HepG2 (cell line): ENCODE measurements at regions not wholly inside any gene's neighbourhood (a gene's known extent, or its start where the extent isn't known, plus 50 kb on each side); places are given as distances from the start of the nearest gene placed in this dataset.
"Not testable (repeated sequence)": the region's sequence is repeated elsewhere in the genome, so short reads cannot be mapped to it uniquely, and the experiment has no call there.

Experiments
- ATAC-seq: fragments of 200-7000 bp; cut with Tn5 transposase; 3 replicates; pipeline ENCODE4 v1.9.1; 2020; ENCODE audit warnings: mild to moderate bottlenecking, moderate library complexity
- BruUV-seq: library from RNA; stranded (reverse); fragments of 400-500 nt; replicated peaks from 2 replicates; lab custom pipeline; 2021; lab: Mats Ljungman, UMichigan
- CTCF ChIA-PET: fragments of 300-600 bp; formaldehyde crosslinking; extraction: SDS; loops from one replicate; lab custom pipeline; 2021; ENCODE audit warnings: low total read pairs, inconsistent platforms, low intra/inter-chr PET ratio; lab: Yijun Ruan, JAX
- POLR2A ChIA-PET: fragments of 350-600 bp; sonication (Branson Sonifier 250); formaldehyde crosslinking; loops from one replicate; lab custom pipeline; 2020; ENCODE audit warnings: antibody characterized with exemption, inconsistent platforms; lab: Yijun Ruan, JAX
- DNase-seq: peaks from one replicate; pipeline ENCODE4 v3.0.0-alpha.2; 2015; ENCODE audit warnings: low spot score
- FAIRE-seq: peaks from 3 replicates; lab custom pipeline; 2011; peaks lifted over from hg19 to GRCh38; lab: Jason Lieb, UNC
- H2AFZ ChIP-seq: one replicate; pipeline ENCODE4 v1.6.1; 2011; ENCODE audit warnings: low read length, inconsistent platforms
- H3K27ac ChIP-seq: fragments of 300-600 bp; 3 replicates; pipeline ENCODE4 v1.8.0; 2011; ENCODE audit warnings: mixed run types, mild to moderate bottlenecking, mixed read lengths, low read length, inconsistent platforms; ENCODE audit not compliant: insufficient read depth; ENCODE audit errors: extremely low read length
- H3K27me3 ChIP-seq, 2 experiments: fragments of 200-600 bp in 1 of 2; 2 replicates in 1 of 2; 3 replicates in 1 of 2; pipeline versions ENCODE4 v1.6.0 to v1.8.0; 2011; ENCODE audit warnings: low read length in 2 of 2, mild to moderate bottlenecking in 2 of 2, moderate library complexity in 2 of 2, inconsistent platforms in 1 of 2; ENCODE audit not compliant: insufficient read depth in 2 of 2, control insufficient read depth in 1 of 2
- H3K36me3 ChIP-seq, 2 experiments: fragments of 200-600 bp in 1 of 2; replicated peaks in 1 of 2; 2 replicates in 1 of 2; 3 replicates in 1 of 2; pipeline versions ENCODE4 v1.5.1 to v1.8.0; 2011; ENCODE audit warnings: low read length in 2 of 2, inconsistent platforms in 1 of 2; ENCODE audit not compliant: insufficient read depth in 2 of 2, control insufficient read depth in 1 of 2
- H3K4me1 ChIP-seq: 2 replicates; pipeline ENCODE4 v1.5.1; 2012; ENCODE audit warnings: low read length, inconsistent platforms; ENCODE audit not compliant: insufficient read depth
- H3K4me2 ChIP-seq: 2 replicates; pipeline ENCODE4 v1.6.0; 2011; ENCODE audit warnings: low read depth, low read length, inconsistent platforms
- H3K4me3 ChIP-seq, 3 experiments: fragments of 200-600 bp in 1 of 3; sonication (generic), shearing (Covaris generic) in 1 of 3; replicated peaks in 1 of 3; 2 replicates each; pipeline ENCODE4 v1.5.1; 2011 to 2016; ENCODE audit warnings: low read length in 3 of 3, inconsistent platforms in 2 of 3, low read depth in 2 of 3, mild to moderate bottlenecking in 2 of 3, control low read depth in 1 of 3, mixed read lengths in 1 of 3; ENCODE audit not compliant: insufficient read depth in 1 of 3
- H3K79me2 ChIP-seq: one replicate; pipeline ENCODE4 v1.6.1; 2011; ENCODE audit warnings: low read length, inconsistent platforms; ENCODE audit not compliant: insufficient read depth
- H3K9ac ChIP-seq: 2 replicates; pipeline ENCODE4 v1.6.0; 2011; ENCODE audit warnings: mild to moderate bottlenecking, low read depth, low read length, inconsistent platforms; ENCODE audit not compliant: insufficient read depth
- H3K9me3 ChIP-seq: 2 replicates; pipeline ENCODE4 v1.5.1; 2012; ENCODE audit warnings: mild to moderate bottlenecking, low read length
- H4K20me1 ChIP-seq: 2 replicates; pipeline ENCODE4 v1.6.0; 2011; ENCODE audit warnings: inconsistent platforms, mild to moderate bottlenecking, low read length, moderate library complexity; ENCODE audit not compliant: insufficient read depth
- AGO1 ChIP-seq: fragments of 200-400 bp; formaldehyde crosslinking; IDR thresholded peaks from 2 replicates; pipeline ENCODE4 v1.6.1; 2017; ENCODE audit warnings: mild to moderate bottlenecking, low read depth, low read length, moderate library complexity; ENCODE audit not compliant: poor library complexity, severe bottlenecking
- ARID2 ChIP-seq: sonication (generic); formaldehyde crosslinking; IDR thresholded peaks from 2 replicates; pipeline ENCODE4 v1.8.1; 2022; ENCODE audit warnings: mild to moderate bottlenecking, missing genetic modification reagents, borderline replicate concordance
- GTF3A ChIP-seq: sonication (generic); formaldehyde crosslinking; conservative IDR thresholded peaks from 2 replicates; pipeline ENCODE4 v1.4.0; 2020; ENCODE audit warnings: mild to moderate bottlenecking, missing genetic modification reagents
- JDP2 ChIP-seq: sonication (generic); formaldehyde crosslinking; IDR thresholded peaks from 2 replicates; pipeline ENCODE4 v1.8.1; 2022; ENCODE audit warnings: missing genetic modification reagents, borderline replicate concordance
- MAFG ChIP-seq: sonication (generic); formaldehyde crosslinking; IDR thresholded peaks from 2 replicates; pipeline ENCODE4 v1.5.1; 2020; ENCODE audit warnings: mild to moderate bottlenecking, missing genetic modification reagents
- NAIF1 ChIP-seq: sonication (generic); formaldehyde crosslinking; IDR thresholded peaks from 2 replicates; pipeline ENCODE4 v1.5.0; 2020; ENCODE audit warnings: mild to moderate bottlenecking, missing genetic modification reagents, borderline replicate concordance
- PITX1 ChIP-seq: sonication (generic); formaldehyde crosslinking; IDR thresholded peaks from 2 replicates; pipeline ENCODE4 v1.5.1; 2020; ENCODE audit warnings: mild to moderate bottlenecking, missing genetic modification reagents
- POLR2G ChIP-seq: fragments of 200-400 bp; formaldehyde crosslinking; IDR thresholded peaks from 2 replicates; pipeline ENCODE4 v1.6.1; 2018; ENCODE audit warnings: mild to moderate bottlenecking, low read depth, low read length, moderate library complexity
- RNF2 ChIP-seq: fragments of 450-650 bp; conservative IDR thresholded peaks from 2 replicates; pipeline ENCODE4 v1.6.1; 2016; ENCODE audit warnings: low read depth
- ZBTB20 ChIP-seq: sonication (generic); formaldehyde crosslinking; IDR thresholded peaks from 2 replicates; pipeline ENCODE4 v1.8.1; 2023; ENCODE audit warnings: missing genetic modification reagents, low read depth, mild to moderate bottlenecking, borderline replicate concordance
- ZFAT ChIP-seq: sonication (generic); formaldehyde crosslinking; conservative IDR thresholded peaks from 2 replicates; pipeline ENCODE4 v1.8.1; 2023; ENCODE audit warnings: missing genetic modification reagents, inconsistent platforms
- ZNF274 ChIP-seq: sonication (generic); formaldehyde crosslinking; IDR thresholded peaks from 2 replicates; pipeline ENCODE4 v1.5.1; 2020; ENCODE audit warnings: mild to moderate bottlenecking, missing genetic modification reagents
- ZNF747 ChIP-seq: sonication (generic); formaldehyde crosslinking; IDR thresholded peaks from 2 replicates; pipeline ENCODE4 v1.8.1; 2023; ENCODE audit warnings: missing genetic modification reagents, mild to moderate bottlenecking, borderline replicate concordance
- WGBS: methylation state at CpG from one replicate; pipeline ENCODE4 v1.1.6; 2017; ENCODE audit warnings: low lambda C conversion rate; 5-methylcytosine and 5-hydroxymethylcytosine counted together
- in situ Hi-C: cut with HindIII; loops from 2 replicates; pipeline ENCODE4 v1.10.0; 2017; ENCODE audit warnings: low pct_unique_long_range_greater_than_20kb; ENCODE audit not compliant: extremely low pct_ligation_motif_present
- intact Hi-C: fragments of 100-400 bp; cut with micrococcal nuclease; formaldehyde crosslinking; loops from one replicate; pipeline ENCODE4 v1.10.0; 2022; ENCODE audit not compliant: unreplicated experiment
- TF ChIP-seq, protein P1 (sequence below): sonication (generic); formaldehyde crosslinking; IDR thresholded peaks from 2 replicates; pipeline ENCODE4 v1.8.1; 2023; ENCODE audit warnings: mild to moderate bottlenecking, missing genetic modification reagents, borderline replicate concordance
- TF ChIP-seq, protein P2 (sequence below): sonication (generic); formaldehyde crosslinking; IDR thresholded peaks from 2 replicates; pipeline ENCODE4 v1.8.1; 2023; ENCODE audit warnings: mild to moderate bottlenecking, missing genetic modification reagents
- TF ChIP-seq, protein P3 (sequence below): sonication (generic); formaldehyde crosslinking; conservative IDR thresholded peaks from 2 replicates; pipeline ENCODE4 v1.8.0; 2022; ENCODE audit warnings: mild to moderate bottlenecking, moderate library complexity, missing genetic modification reagents

DNA sequence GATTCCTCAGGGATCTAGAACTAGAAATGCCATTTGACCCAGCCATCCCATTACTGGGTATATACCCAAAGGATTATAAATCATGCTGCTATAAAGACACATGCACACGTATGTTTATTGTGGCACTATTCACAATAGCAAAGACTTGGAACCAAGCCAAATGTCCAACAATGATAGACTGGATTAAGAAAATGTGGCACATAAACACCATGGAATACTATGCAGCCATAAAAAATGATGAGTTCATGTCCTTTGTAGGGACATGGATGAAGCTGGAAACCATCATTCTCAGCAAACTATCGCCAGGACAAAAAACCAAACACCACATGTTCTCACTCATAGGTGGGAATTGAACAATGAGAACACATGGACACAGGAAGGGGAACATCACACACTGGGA lies 296.3 kb downstream of the DLEU7 start:
- H3K36me3 ChIP-seq, FAIRE-seq, CTCF ChIA-PET, ATAC-seq, BruUV-seq, H3K27me3 ChIP-seq, H3K9me3 ChIP-seq, H3K4me1 ChIP-seq, H4K20me1 ChIP-seq, H2AFZ ChIP-seq, intact Hi-C loops, H3K9ac ChIP-seq, DNase-seq, H3K27ac ChIP-seq, H3K4me3 ChIP-seq, H3K79me2 ChIP-seq, H3K4me2 ChIP-seq, POLR2A ChIA-PET: not testable (repeated sequence)
- in situ Hi-C loops: loop anchor here (25.0 kb wide), 1 partner anchor 560 kb away; the partner anchor contains the start of gene TRIM13
- WGBS: 97% methylated on average over 2 of the region's 2 CpGs

DNA sequence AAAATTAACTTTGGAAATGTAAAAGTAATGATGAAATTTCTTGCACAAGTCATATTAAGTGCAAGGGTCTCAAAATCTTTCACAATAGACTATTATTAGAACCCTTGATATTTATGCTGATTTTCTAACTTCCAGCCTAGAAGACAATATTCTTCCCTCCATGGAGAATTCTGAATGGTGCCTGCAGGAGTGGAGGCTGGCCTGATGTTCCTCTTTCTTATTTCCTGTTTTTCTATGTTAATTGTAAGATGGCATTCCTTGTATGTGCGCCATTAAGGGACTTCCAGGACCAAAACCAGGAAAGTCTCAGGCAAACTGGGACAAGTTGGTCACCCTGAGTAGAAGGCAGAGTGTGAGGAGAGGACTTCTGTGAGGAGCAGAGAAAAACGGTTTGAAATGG lies 294.9 kb downstream of the DLEU7 start:
- Histone ChIP-seq H3K27me3 (no peaks in the 10 kb centered on the region), H3K9ac (no peak overlapping the region), H3K4me2 (no peak overlapping the region), H3K9me3 (no peaks in the 10 kb centered on the region), H3K79me2 (no peaks in the 10 kb centered on the region), H2AFZ (no peak overlapping the region), H3K36me3 (no peaks in the 10 kb centered on the region), H4K20me1 (no peaks in the 10 kb centered on the region), H3K4me3 (no peak overlapping the region), H3K4me1 (no peaks in the 10 kb centered on the region), H3K27ac (no peak overlapping the region)
- DNase-seq (no peak), FAIRE-seq (no peak), ATAC-seq (no peak)
- in situ Hi-C loops (loop anchor here (25.0 kb wide), 1 partner anchor 561 kb away; the partner anchor contains the start of gene TRIM13), intact Hi-C loops (no loop called here)
- WGBS: 70% methylated on average over 2 of the region's 2 CpGs
- ChIA-PET CTCF (no interaction called here), POLR2A (no interaction called here)
- BruUV-seq: no TSS peak
- TF ChIP-seq ARID2 (CRISPR knock-in tag) (no peak), RNF2 (no peak), ZBTB20 (CRISPR knock-in tag) (no peak), PITX1 (CRISPR knock-in tag) (no peak), ZFAT (CRISPR knock-in tag) (no peak), ZNF274 (CRISPR knock-in tag) (no peak), GTF3A (no peak), NAIF1 (CRISPR knock-in tag) (no peak), JDP2 (no peak), MAFG (CRISPR knock-in tag) (no peak), ZNF747 (CRISPR knock-in tag) (no peak), AGO1 (no peak), POLR2G (no peak)
- TF ChIP-seq, protein P1, sequence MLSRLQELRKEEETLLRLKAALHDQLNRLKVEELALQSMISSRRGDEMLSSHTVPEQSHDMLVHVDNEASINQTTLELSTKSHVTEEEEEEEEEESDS (CRISPR knock-in tag): no peak
- TF ChIP-seq, protein P2, sequence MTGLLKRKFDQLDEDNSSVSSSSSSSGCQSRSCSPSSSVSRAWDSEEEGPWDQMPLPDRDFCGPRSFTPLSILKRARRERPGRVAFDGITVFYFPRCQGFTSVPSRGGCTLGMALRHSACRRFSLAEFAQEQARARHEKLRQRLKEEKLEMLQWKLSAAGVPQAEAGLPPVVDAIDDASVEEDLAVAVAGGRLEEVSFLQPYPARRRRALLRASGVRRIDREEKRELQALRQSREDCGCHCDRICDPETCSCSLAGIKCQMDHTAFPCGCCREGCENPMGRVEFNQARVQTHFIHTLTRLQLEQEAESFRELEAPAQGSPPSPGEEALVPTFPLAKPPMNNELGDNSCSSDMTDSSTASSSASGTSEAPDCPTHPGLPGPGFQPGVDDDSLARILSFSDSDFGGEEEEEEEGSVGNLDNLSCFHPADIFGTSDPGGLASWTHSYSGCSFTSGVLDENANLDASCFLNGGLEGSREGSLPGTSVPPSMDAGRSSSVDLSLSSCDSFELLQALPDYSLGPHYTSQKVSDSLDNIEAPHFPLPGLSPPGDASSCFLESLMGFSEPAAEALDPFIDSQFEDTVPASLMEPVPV: no peak
- TF ChIP-seq, protein P3, sequence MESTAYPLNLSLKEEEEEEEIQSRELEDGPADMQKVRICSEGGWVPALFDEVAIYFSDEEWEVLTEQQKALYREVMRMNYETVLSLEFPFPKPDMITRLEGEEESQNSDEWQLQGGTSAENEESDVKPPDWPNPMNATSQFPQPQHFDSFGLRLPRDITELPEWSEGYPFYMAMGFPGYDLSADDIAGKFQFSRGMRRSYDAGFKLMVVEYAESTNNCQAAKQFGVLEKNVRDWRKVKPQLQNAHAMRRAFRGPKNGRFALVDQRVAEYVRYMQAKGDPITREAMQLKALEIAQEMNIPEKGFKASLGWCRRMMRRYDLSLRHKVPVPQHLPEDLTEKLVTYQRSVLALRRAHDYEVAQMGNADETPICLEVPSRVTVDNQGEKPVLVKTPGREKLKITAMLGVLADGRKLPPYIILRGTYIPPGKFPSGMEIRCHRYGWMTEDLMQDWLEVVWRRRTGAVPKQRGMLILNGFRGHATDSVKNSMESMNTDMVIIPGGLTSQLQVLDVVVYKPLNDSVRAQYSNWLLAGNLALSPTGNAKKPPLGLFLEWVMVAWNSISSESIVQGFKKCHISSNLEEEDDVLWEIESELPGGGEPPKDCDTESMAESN: no peak
